GM12878 (cell line): ENCODE measurements at regions not wholly inside any gene's neighbourhood (a gene's known extent, or its start where the extent isn't known, plus 50 kb on each side); places are given as distances from the start of the nearest gene placed in this dataset.

Experiments
- ATAC-seq: fragments of 200-7000 bp; cut with Tn5 transposase; 3 replicates; pipeline ENCODE4 v1.9.1; 2020; ENCODE audit warnings: mild to moderate bottlenecking, moderate library complexity
- BruUV-seq: library from RNA; stranded (reverse); fragments of 400-500 nt; replicated peaks from 2 replicates; lab custom pipeline; 2021; lab: Mats Ljungman, UMichigan
- CTCF ChIA-PET: fragments of 300-600 bp; sonication (Branson Sonifier 250); formaldehyde crosslinking; extraction: SDS; loops from one replicate; lab custom pipeline; 2021; ENCODE audit warnings: inconsistent platforms; lab: Yijun Ruan, JAX
- POLR2A ChIA-PET: fragments of 350-600 bp; formaldehyde crosslinking; extraction: SDS; loops from one replicate; lab custom pipeline; 2021; ENCODE audit warnings: inconsistent platforms; lab: Charles Lee
- RAD21 ChIA-PET: fragments of 300-600 bp; sonication (Branson Sonifier 250); formaldehyde crosslinking; loops from one replicate; lab custom pipeline; 2023; ENCODE audit warnings: antibody characterized with exemption; ENCODE audit not compliant: unreplicated experiment; lab: Charles Lee
- SMC1A ChIA-PET: fragments of 300-600 bp; sonication (Branson Sonifier 250); formaldehyde crosslinking; loops from one replicate; lab custom pipeline; 2023; ENCODE audit not compliant: unreplicated experiment, uncharacterized antibody; lab: Charles Lee
- DNase-seq: peaks from one replicate; pipeline ENCODE4 v3.0.0-alpha.2; 2011; ENCODE audit warnings: low read depth, low spot score
- FAIRE-seq: peaks from 3 replicates; lab custom pipeline; 2011; peaks lifted over from hg19 to GRCh38; lab: Jason Lieb, UNC
- H2AFZ ChIP-seq: 2 replicates; pipeline ENCODE4 v1.6.0; 2011; ENCODE audit warnings: low read depth, low read length, control low read depth; ENCODE audit not compliant: control insufficient read depth
- H3K27ac ChIP-seq: 2 replicates; pipeline ENCODE4 v1.5.1; 2011; ENCODE audit warnings: control low read depth; ENCODE audit not compliant: control insufficient read depth, insufficient read depth
- H3K27me3 ChIP-seq, 2 experiments: replicated peaks in 1 of 2; 2 replicates each; pipeline versions ENCODE4 v1.6.0 to v1.6.1; 2011; ENCODE audit warnings: low read length in 1 of 2; ENCODE audit not compliant: control insufficient read depth in 2 of 2, insufficient read depth in 2 of 2
- H3K36me3 ChIP-seq, 2 experiments: 2 replicates each; pipeline ENCODE4 v1.5.1; 2011; ENCODE audit warnings: low read length in 1 of 2; ENCODE audit not compliant: control insufficient read depth in 2 of 2, insufficient read depth in 2 of 2
- H3K4me1 ChIP-seq: 2 replicates; pipeline ENCODE4 v1.6.1; 2011; ENCODE audit warnings: mild to moderate bottlenecking, low read length, moderate library complexity, mixed read lengths; ENCODE audit not compliant: control insufficient read depth, insufficient read depth
- H3K4me2 ChIP-seq: 2 replicates; pipeline ENCODE4 v1.6.0; 2011; ENCODE audit warnings: control low read depth; ENCODE audit not compliant: control insufficient read depth, insufficient read depth
- H3K4me3 ChIP-seq: fragments of 200-600 bp; sonication (generic); 2 replicates; pipeline ENCODE4 v1.5.1; 2016
- H3K79me2 ChIP-seq: 2 replicates; pipeline ENCODE4 v1.6.0; 2011; ENCODE audit warnings: low read length; ENCODE audit not compliant: control insufficient read depth, insufficient read depth
- H3K9ac ChIP-seq: 2 replicates; pipeline ENCODE4 v1.8.0; 2011; ENCODE audit warnings: low read length, control low read depth, mixed read lengths; ENCODE audit not compliant: control insufficient read depth, insufficient read depth
- H3K9me3 ChIP-seq: replicated peaks from 3 replicates; pipeline ENCODE4 v1.5.1; 2011; ENCODE audit warnings: mild to moderate bottlenecking, low read length; ENCODE audit not compliant: control insufficient read depth, insufficient read depth
- H4K20me1 ChIP-seq: 2 replicates; pipeline ENCODE4 v1.6.0; 2011; ENCODE audit not compliant: control insufficient read depth, insufficient read depth
- EED ChIP-seq: sonication (generic); IDR thresholded peaks from 2 replicates; pipeline ENCODE4 v1.6.1; 2016; ENCODE audit warnings: antibody characterized with exemption, low read depth
- IKZF2 ChIP-seq, 2 experiments: fragments of 450-650 bp; IDR thresholded peaks; 2 replicates each; pipeline ENCODE4 v1.6.1; 2017; ENCODE audit warnings: mild to moderate bottlenecking in 2 of 2, moderate library complexity in 2 of 2
- YBX1 ChIP-seq: fragments of 450-650 bp; IDR thresholded peaks from 2 replicates; pipeline ENCODE4 v1.6.1; 2016; ENCODE audit warnings: antibody characterized with exemption
- YY1 ChIP-seq: IDR thresholded peaks from 2 replicates; pipeline ENCODE4 v1.6.1; 2011; ENCODE audit warnings: low read depth, mild to moderate bottlenecking, low read length
- ZZZ3 ChIP-seq: IDR thresholded peaks from 2 replicates; pipeline ENCODE4 v1.6.1; 2011; ENCODE audit warnings: low read depth; ENCODE audit not compliant: control insufficient read depth, insufficient read length
- WGBS: methylation state at CpG from one replicate; pipeline ENCODE4 v1.1.6; 2016; ENCODE audit warnings: low lambda C conversion rate; ENCODE audit not compliant: insufficient replicate concordance, insufficient coverage; ENCODE audit errors: missing lambda C conversion rate; 5-methylcytosine and 5-hydroxymethylcytosine counted together
- in situ Hi-C: fragments of 300-500 bp; cut with MboI; formaldehyde crosslinking; loops from 9 replicates; pipeline ENCODE4 v1.14.3; 2018; ENCODE audit warnings: mixed read lengths
- intact Hi-C: fragments of 100-400 bp; cut with micrococcal nuclease; formaldehyde crosslinking; loops from one replicate; pipeline ENCODE4 v1.14.2; 2022; ENCODE audit not compliant: unreplicated experiment
- TF ChIP-seq, protein P1 (sequence below): fragments of 450-650 bp; IDR thresholded peaks from 2 replicates; pipeline ENCODE4 v1.6.1; 2017; ENCODE audit warnings: mild to moderate bottlenecking, moderate library complexity

DNA sequence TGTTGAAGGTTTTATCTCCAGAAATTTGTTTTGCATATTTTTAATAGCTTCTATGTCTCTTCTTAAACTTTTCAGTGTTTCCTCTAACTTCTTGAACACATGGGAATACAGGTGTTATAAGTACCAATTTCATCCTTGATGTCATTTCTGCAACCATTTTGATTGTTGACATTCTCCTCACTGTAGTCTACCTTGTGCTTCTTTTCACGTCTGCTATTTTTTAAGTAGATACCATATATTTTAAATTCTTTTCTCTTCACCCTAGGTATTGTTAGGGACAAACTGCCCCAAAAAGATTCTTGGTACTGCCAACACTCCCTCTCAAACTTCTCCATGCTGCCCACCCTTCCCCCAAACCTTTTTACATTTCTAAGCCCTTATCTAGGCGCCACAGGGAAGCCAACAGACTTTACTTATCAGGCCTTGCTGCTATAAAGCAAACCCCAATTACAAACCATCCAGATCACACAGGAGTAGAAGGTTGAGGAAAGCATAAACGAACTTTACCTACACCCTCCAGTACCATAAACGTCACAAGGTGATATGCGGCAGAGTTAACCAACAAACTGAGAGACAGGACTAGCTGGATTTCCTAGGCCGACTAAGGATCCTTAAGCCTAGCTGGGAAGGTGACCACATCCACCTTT is 1165.3 kb downstream of the TAF11L14 start:
- no peaks in the 10 kb centered on the region for H3K9me3 ChIP-seq
- H3K4me2 ChIP-seq, result no peak overlapping the region
- intact Hi-C loops (no loop called here), in situ Hi-C loops (no loop called here)
- H3K79me2 ChIP-seq, result no peaks in the 10 kb centered on the region
- ATAC-seq (no peak), DNase-seq (no peak), FAIRE-seq (no peak)
- H3K4me1 ChIP-seq, result no peaks in the 10 kb centered on the region
- 60% methylated on average over 6 of the region's 6 CpGs for WGBS
- H3K27me3 ChIP-seq, result no peaks in the 10 kb centered on the region
- CTCF ChIA-PET, result interaction anchor here (0.6 kb wide), 1 partner anchor 31 kb away, joined by 3 read pairs; no protein-coding TSS in a partner anchor
- H3K4me3 ChIP-seq, result no peak overlapping the region
- POLR2A ChIA-PET, result no interaction called here
- TF ChIP-seq YBX1 (no peak), IKZF2 (IDR thresholded peaks at IDR 0.05) (no peak), YY1 (no peak), ZZZ3 (no peak), EED (no peak)
- TF ChIP-seq, protein P1, sequence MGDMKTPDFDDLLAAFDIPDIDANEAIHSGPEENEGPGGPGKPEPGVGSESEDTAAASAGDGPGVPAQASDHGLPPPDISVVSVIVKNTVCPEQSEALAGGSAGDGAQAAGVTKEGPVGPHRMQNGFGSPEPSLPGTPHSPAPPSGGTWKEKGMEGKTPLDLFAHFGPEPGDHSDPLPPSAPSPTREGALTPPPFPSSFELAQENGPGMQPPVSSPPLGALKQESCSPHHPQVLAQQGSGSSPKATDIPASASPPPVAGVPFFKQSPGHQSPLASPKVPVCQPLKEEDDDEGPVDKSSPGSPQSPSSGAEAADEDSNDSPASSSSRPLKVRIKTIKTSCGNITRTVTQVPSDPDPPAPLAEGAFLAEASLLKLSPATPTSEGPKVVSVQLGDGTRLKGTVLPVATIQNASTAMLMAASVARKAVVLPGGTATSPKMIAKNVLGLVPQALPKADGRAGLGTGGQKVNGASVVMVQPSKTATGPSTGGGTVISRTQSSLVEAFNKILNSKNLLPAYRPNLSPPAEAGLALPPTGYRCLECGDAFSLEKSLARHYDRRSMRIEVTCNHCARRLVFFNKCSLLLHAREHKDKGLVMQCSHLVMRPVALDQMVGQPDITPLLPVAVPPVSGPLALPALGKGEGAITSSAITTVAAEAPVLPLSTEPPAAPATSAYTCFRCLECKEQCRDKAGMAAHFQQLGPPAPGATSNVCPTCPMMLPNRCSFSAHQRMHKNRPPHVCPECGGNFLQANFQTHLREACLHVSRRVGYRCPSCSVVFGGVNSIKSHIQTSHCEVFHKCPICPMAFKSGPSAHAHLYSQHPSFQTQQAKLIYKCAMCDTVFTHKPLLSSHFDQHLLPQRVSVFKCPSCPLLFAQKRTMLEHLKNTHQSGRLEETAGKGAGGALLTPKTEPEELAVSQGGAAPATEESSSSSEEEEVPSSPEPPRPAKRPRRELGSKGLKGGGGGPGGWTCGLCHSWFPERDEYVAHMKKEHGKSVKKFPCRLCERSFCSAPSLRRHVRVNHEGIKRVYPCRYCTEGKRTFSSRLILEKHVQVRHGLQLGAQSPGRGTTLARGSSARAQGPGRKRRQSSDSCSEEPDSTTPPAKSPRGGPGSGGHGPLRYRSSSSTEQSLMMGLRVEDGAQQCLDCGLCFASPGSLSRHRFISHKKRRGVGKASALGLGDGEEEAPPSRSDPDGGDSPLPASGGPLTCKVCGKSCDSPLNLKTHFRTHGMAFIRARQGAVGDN, result no peak
- H2AFZ ChIP-seq, result no peak overlapping the region
- BruUV-seq, result no TSS peak
- H4K20me1 ChIP-seq, result no peaks in the 10 kb centered on the region
- RAD21 ChIA-PET, result no interaction called here
- H3K36me3 ChIP-seq, result no peaks in the 10 kb centered on the region
- no peak overlapping the region for H3K27ac ChIP-seq
- SMC1A ChIA-PET, result no interaction called here
- no peak overlapping the region for H3K9ac ChIP-seq
